Trophoblast cell (in vitro differentiated cells and primary cell): ENCODE measurements at regions not wholly inside any gene's neighbourhood (a gene's known extent, or its start where the extent isn't known, plus 50 kb on each side); places are given as distances from the start of the nearest gene placed in this dataset.

ENCODE experiments used
- DNase-seq, 2 donors: peaks; one replicate each; pipeline ENCODE4 v3.0.0-alpha.2; 2016
- H2AFZ ChIP-seq: 2 replicates; pipeline ENCODE4 v1.6.1; 2013; ENCODE audit warnings: low read length, moderate library complexity, mild to moderate bottlenecking; ENCODE audit not compliant: insufficient read depth, poor library complexity
- H2AK5ac ChIP-seq: 2 replicates; pipeline ENCODE4 v1.6.1; 2013; ENCODE audit warnings: mild to moderate bottlenecking, low read length
- H2BK120ac ChIP-seq: 2 replicates; pipeline ENCODE4 v1.6.1; 2013; ENCODE audit warnings: low read length, mild to moderate bottlenecking, moderate library complexity; ENCODE audit not compliant: insufficient read depth, poor library complexity
- H2BK12ac ChIP-seq: 2 replicates; pipeline ENCODE4 v1.6.1; 2013; ENCODE audit warnings: mild to moderate bottlenecking, low read length, moderate library complexity
- H2BK5ac ChIP-seq: 2 replicates; pipeline ENCODE4 v1.6.1; 2013; ENCODE audit warnings: low read length, low read depth, moderate library complexity, mild to moderate bottlenecking; ENCODE audit not compliant: poor library complexity
- H3K14ac ChIP-seq: 2 replicates; pipeline ENCODE4 v1.6.1; 2013; ENCODE audit warnings: mild to moderate bottlenecking, low read length
- H3K18ac ChIP-seq: 2 replicates; pipeline ENCODE4 v1.6.1; 2013; ENCODE audit warnings: mild to moderate bottlenecking, low read length
- H3K23ac ChIP-seq: 2 replicates; pipeline ENCODE4 v1.6.1; 2013; ENCODE audit warnings: low read length
- H3K27ac ChIP-seq: 2 replicates; pipeline ENCODE4 v1.5.1; 2013; ENCODE audit warnings: low read depth, mild to moderate bottlenecking, inconsistent platforms, low read length, moderate library complexity
- H3K27me3 ChIP-seq: 2 replicates; pipeline ENCODE4 v1.6.1; 2013; ENCODE audit warnings: inconsistent platforms, mild to moderate bottlenecking, low read length, moderate library complexity; ENCODE audit not compliant: insufficient read depth
- H3K36me3 ChIP-seq, 2 experiments: 1 replicate in 1 of 2; 2 replicates in 1 of 2; pipeline ENCODE4 v1.6.1; 2013; ENCODE audit warnings: low read length in 2 of 2, mild to moderate bottlenecking in 2 of 2, moderate library complexity in 1 of 2; ENCODE audit not compliant: insufficient read depth in 2 of 2, control insufficient read depth in 1 of 2
- H3K4ac ChIP-seq: 2 replicates; pipeline ENCODE4 v1.6.1; 2013; ENCODE audit warnings: low read depth, mild to moderate bottlenecking, low read length, moderate library complexity
- H3K4me1 ChIP-seq, 2 experiments: 1 replicate in 1 of 2; 2 replicates in 1 of 2; pipeline ENCODE4 v1.6.1; 2013; ENCODE audit warnings: low read length in 2 of 2, mild to moderate bottlenecking in 2 of 2, moderate library complexity in 1 of 2; ENCODE audit not compliant: insufficient read depth in 2 of 2, control insufficient read depth in 1 of 2
- H3K4me2 ChIP-seq: 2 replicates; pipeline ENCODE4 v1.6.1; 2013; ENCODE audit warnings: inconsistent platforms, mild to moderate bottlenecking, low read length, moderate library complexity
- H3K4me3 ChIP-seq: 2 replicates; pipeline ENCODE4 v1.5.1; 2013; ENCODE audit warnings: mild to moderate bottlenecking, low read depth, low read length, inconsistent platforms
- H3K79me1 ChIP-seq: one replicate; pipeline ENCODE4 v1.6.1; 2013; ENCODE audit warnings: low read length
- H3K79me2 ChIP-seq: 2 replicates; pipeline ENCODE4 v1.6.1; 2013; ENCODE audit warnings: low read length, mild to moderate bottlenecking; ENCODE audit not compliant: control insufficient read depth, insufficient read depth, poor library complexity
- H3K9ac ChIP-seq: 2 replicates; pipeline ENCODE4 v1.6.1; 2013; ENCODE audit warnings: mild to moderate bottlenecking, low read length
- H3K9me3 ChIP-seq: 2 replicates; pipeline ENCODE4 v1.6.1; 2013; ENCODE audit warnings: low read depth, mild to moderate bottlenecking, control low read depth, inconsistent platforms, low read length; ENCODE audit not compliant: insufficient read depth
- H4K12ac ChIP-seq: 2 replicates; pipeline ENCODE4 v1.6.1; 2013; ENCODE audit warnings: low read depth, mild to moderate bottlenecking, low read length, moderate library complexity
- H4K8ac ChIP-seq: 2 replicates; pipeline ENCODE4 v1.6.1; 2013; ENCODE audit warnings: low read depth, mild to moderate bottlenecking, low read length, moderate library complexity
- H4K91ac ChIP-seq: one replicate; pipeline ENCODE4 v1.6.1; 2013; ENCODE audit warnings: low read depth, mild to moderate bottlenecking, low read length, moderate library complexity
- WGBS: extraction: QIAGEN DNeasy Blood & Tissue Kit; methylation state at CpG from one replicate; pipeline ENCODE4 v1.1.7; 2013; ENCODE audit warnings: missing lambda C conversion rate; ENCODE audit not compliant: insufficient read length, insufficient coverage; ENCODE audit errors: extremely low coverage; 5-methylcytosine and 5-hydroxymethylcytosine counted together

DNA sequence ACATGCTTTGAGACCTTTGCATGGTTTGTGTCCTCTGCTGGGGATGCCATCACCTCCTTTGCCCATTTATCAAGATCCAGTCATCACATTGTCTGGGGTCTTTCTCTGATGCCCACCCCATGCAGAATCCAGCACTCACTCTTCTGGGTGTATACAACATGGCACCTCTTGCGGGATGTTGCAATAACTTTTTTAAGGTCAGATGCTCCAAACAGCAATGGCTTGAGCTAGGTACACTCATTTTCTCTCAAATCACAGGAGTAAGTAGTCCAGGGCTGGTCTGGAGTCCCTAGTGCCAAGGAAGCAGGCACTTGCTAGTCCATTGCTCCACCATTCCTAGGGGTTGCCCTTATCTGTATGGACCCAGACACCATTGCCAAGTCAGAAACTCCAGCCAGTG lies 196.6 kb upstream of the KCNG1 start:
- Histone ChIP-seq H3K4ac (no peak overlapping the region), H3K36me3 (no peaks in the 10 kb centered on the region), H4K8ac (no peak overlapping the region), H4K91ac (no peak overlapping the region), H3K4me2 (no peak overlapping the region), H2BK120ac (no peak overlapping the region), H3K79me2 (no peaks in the 10 kb centered on the region), H3K27me3 (no peaks in the 10 kb centered on the region), H3K14ac (no peak overlapping the region), H2AFZ (no peak overlapping the region), H2BK12ac (no peak overlapping the region), H3K4me3 (no peak overlapping the region), H2AK5ac (no peak overlapping the region), H2BK5ac (no peak overlapping the region), H3K9me3 (peaks cover 9% of the 10 kb centered on the region), H3K4me1 (peaks cover 0 to 8% of the 10 kb centered on the region in 2 experiments), H4K12ac (no peak overlapping the region), H3K23ac (no peak overlapping the region), H3K79me1 (peaks cover 1% of the 10 kb centered on the region), H3K9ac (no peak overlapping the region), H3K27ac (no peak overlapping the region), H3K18ac (no peak overlapping the region)
- DNase-seq: no peak
- no CpG with 5 or more reads among the region's 1 CpG for WGBS

DNA sequence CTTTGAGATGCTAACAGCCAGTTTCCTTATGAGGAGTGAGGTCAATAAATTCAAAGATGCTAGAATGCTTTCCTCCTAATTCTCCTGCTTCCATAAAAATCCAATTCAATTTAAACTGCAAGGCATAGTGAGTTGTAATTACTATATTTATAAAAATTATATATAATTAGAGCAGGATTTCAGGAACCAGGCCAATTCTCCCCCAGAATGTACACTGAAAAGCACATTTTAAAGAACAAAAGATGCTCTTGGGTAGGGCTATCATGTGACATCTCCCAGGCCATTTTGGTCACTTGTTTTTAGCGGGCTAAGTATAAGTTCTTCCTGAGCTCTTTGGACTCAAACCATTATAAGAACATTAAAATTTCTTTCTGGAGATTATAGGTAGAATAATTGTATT lies 195.7 kb upstream of the KCNG1 start:
- no peaks in the 10 kb centered on the region for H3K79me2 ChIP-seq
- H3K9ac ChIP-seq: no peak overlapping the region
- H3K18ac ChIP-seq: no peak overlapping the region
- H4K12ac ChIP-seq: no peak overlapping the region
- H2BK120ac ChIP-seq: no peak overlapping the region
- H2AK5ac ChIP-seq: no peak overlapping the region
- H3K14ac ChIP-seq: no peak overlapping the region
- no peak for DNase-seq
- no peak overlapping the region for H3K27ac ChIP-seq
- no peak overlapping the region for H2AFZ ChIP-seq
- no peak overlapping the region for H3K4me3 ChIP-seq
- peaks cover 0 to 8% of the 10 kb centered on the region in 2 experiments for H3K4me1 ChIP-seq
- H3K36me3 ChIP-seq: no peaks in the 10 kb centered on the region
- H4K8ac ChIP-seq: no peak overlapping the region
- no peak overlapping the region for H3K4ac ChIP-seq
- H3K79me1 ChIP-seq: peaks cover 1% of the 10 kb centered on the region
- no peak overlapping the region for H2BK5ac ChIP-seq
- peaks cover 9% of the 10 kb centered on the region for H3K9me3 ChIP-seq
- H4K91ac ChIP-seq: no peak overlapping the region
- H3K27me3 ChIP-seq: no peaks in the 10 kb centered on the region
- H3K4me2 ChIP-seq: no peak overlapping the region
- H2BK12ac ChIP-seq: no peak overlapping the region
- no CpG with 5 or more reads among the region's 1 CpG for WGBS
- no peak overlapping the region for H3K23ac ChIP-seq

DNA sequence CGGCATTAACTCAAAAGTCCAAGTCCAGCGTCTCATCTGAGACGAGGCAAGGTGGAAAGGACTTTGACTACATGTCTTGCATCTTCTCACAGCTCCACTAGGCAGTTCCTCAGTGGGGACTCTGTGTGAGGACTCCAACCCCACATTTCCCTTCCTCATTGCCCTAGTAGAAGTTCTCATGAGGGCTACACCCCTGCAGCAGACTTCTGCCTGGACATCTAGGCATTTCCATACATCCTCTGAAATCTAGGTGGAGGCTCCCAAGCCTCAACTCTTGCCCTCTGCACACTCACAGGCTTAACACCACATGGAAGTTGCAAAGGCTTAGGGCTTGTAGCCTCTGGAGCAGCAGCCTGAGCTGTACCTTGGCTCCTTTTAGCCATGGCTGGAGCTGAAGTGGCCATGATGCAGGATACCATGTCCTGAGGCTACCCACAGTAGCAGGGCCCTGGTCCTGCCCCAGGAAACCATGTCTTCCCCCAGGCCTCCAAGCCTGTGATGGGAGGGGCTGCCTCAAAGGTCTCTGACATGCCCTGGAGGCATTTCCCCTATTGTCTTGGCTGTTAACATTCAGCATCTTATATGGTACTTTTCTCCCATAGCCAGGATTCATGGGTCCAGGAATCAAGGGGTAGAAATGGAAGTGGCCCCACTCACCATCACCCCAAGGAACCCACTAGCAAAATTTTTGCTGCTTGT lies 194.6 kb upstream of the KCNG1 start:
- Histone ChIP-seq H2BK5ac (no peak overlapping the region), H3K4me1 (peaks cover 0 to 8% of the 10 kb centered on the region in 2 experiments), H3K79me1 (peaks cover 1% of the 10 kb centered on the region), H3K79me2 (no peaks in the 10 kb centered on the region), H3K14ac (no peak overlapping the region), H4K91ac (no peak overlapping the region), H3K9ac (no peak overlapping the region), H3K4me2 (no peak overlapping the region), H3K27ac (no peak overlapping the region), H2BK12ac (no peak overlapping the region), H3K23ac (no peak overlapping the region), H3K27me3 (no peaks in the 10 kb centered on the region), H2BK120ac (no peak overlapping the region), H3K9me3 (peaks cover 9% of the 10 kb centered on the region), H4K8ac (no peak overlapping the region), H3K36me3 (no peaks in the 10 kb centered on the region), H3K18ac (no peak overlapping the region), H4K12ac (no peak overlapping the region), H2AK5ac (no peak overlapping the region), H3K4me3 (no peak overlapping the region), H2AFZ (no peak overlapping the region), H3K4ac (no peak overlapping the region)
- DNase-seq: peak; percentile 62 to 93
- WGBS: no CpG with 5 or more reads among the region's 3 CpGs

DNA sequence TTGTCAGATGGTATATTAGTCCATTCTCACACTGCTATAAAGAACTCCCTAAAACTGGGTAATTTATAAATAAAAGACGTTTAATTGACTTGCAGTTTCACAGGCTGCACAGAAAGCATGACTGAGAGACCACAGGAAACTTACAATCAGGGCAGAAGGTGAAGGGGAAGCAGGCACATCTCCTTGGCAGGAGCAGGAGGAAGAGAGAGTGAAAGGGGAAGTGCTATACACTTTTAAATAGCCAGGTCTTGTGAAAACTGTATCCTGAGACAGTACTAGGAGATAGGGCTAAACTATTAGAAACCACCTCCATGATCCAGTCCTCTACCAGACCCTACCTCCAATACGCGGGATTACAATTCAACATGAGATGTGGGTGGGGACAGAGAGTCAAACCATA lies 193.9 kb upstream of the KCNG1 start:
- WGBS: no CpG with 5 or more reads among the region's 3 CpGs
- DNase-seq: no peak
- H2AFZ ChIP-seq: no peak overlapping the region

More for the DNA sequence above, 193.9 kb upstream of the KCNG1 start:
- H3K23ac ChIP-seq: no peak overlapping the region
- H3K4ac ChIP-seq: no peak overlapping the region
- peaks cover 9% of the 10 kb centered on the region for H3K9me3 ChIP-seq
- no peak overlapping the region for H2BK120ac ChIP-seq
- H2AK5ac ChIP-seq: no peak overlapping the region
- H3K14ac ChIP-seq: no peak overlapping the region
- H3K27ac ChIP-seq: no peak overlapping the region
- H4K91ac ChIP-seq: no peak overlapping the region
- H2BK12ac ChIP-seq: no peak overlapping the region
- no peak overlapping the region for H3K18ac ChIP-seq
- H3K27me3 ChIP-seq: no peaks in the 10 kb centered on the region
- no peaks in the 10 kb centered on the region for H3K36me3 ChIP-seq
- H4K12ac ChIP-seq: no peak overlapping the region
- H3K4me1 ChIP-seq: peaks cover 0 to 4% of the 10 kb centered on the region in 2 experiments
- no peak overlapping the region for H3K4me3 ChIP-seq
- peaks cover 1% of the 10 kb centered on the region for H3K79me1 ChIP-seq
- H3K4me2 ChIP-seq: no peak overlapping the region
- H3K79me2 ChIP-seq: no peaks in the 10 kb centered on the region
- no peak overlapping the region for H3K9ac ChIP-seq
- no peak overlapping the region for H4K8ac ChIP-seq
- H2BK5ac ChIP-seq: no peak overlapping the region
